ENCODE measurements at regions not wholly inside any gene's neighbourhood (a gene's known extent, or its start where the extent isn't known, plus 50 kb on each side); places are given as distances from the start of the nearest gene placed in this dataset.

DNA sequence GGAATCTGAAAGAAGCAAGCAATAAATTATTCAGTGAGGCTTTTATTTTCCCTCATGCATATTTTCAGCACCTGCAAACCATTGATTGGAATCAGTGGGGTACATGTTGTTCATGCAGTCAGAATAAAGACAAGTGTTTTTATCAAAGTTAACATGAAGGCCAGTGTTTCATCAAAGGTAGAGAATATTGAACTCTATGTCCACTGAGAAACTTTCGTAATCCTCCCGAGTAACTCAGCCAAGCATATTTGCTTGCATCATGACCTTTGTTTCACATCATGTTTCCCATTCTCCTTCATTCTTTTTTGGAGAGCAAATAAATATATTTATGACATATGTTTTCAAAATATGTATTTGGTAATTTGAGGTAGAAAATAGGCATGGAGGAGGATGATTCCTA lies 663.1 kb downstream of the SH2D4B start:
- TF ChIP-seq ZFP30 (CRISPR knock-in tag; IDR thresholded peaks at IDR 0.05), result no peak
- TF ChIP-seq, protein P1, sequence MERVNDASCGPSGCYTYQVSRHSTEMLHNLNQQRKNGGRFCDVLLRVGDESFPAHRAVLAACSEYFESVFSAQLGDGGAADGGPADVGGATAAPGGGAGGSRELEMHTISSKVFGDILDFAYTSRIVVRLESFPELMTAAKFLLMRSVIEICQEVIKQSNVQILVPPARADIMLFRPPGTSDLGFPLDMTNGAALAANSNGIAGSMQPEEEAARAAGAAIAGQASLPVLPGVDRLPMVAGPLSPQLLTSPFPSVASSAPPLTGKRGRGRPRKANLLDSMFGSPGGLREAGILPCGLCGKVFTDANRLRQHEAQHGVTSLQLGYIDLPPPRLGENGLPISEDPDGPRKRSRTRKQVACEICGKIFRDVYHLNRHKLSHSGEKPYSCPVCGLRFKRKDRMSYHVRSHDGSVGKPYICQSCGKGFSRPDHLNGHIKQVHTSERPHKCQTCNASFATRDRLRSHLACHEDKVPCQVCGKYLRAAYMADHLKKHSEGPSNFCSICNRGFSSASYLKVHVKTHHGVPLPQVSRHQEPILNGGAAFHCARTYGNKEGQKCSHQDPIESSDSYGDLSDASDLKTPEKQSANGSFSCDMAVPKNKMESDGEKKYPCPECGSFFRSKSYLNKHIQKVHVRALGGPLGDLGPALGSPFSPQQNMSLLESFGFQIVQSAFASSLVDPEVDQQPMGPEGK (CRISPR knock-in tag; IDR thresholded peaks at IDR 0.05; ENCODE audit: borderline replicate concordance), result no peak
- TF ChIP-seq, protein P2, sequence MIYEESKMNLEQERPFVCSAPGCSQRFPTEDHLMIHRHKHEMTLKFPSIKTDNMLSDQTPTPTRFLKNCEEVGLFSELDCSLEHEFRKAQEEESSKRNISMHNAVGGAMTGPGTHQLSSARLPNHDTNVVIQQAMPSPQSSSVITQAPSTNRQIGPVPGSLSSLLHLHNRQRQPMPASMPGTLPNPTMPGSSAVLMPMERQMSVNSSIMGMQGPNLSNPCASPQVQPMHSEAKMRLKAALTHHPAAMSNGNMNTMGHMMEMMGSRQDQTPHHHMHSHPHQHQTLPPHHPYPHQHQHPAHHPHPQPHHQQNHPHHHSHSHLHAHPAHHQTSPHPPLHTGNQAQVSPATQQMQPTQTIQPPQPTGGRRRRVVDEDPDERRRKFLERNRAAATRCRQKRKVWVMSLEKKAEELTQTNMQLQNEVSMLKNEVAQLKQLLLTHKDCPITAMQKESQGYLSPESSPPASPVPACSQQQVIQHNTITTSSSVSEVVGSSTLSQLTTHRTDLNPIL (CRISPR knock-in tag; IDR thresholded peaks at IDR 0.05; ENCODE audit: low read depth), result no peak
- no peak for TF ChIP-seq CSDC2 (CRISPR knock-in tag; IDR thresholded peaks at IDR 0.05)
- TF ChIP-seq, protein P3, sequence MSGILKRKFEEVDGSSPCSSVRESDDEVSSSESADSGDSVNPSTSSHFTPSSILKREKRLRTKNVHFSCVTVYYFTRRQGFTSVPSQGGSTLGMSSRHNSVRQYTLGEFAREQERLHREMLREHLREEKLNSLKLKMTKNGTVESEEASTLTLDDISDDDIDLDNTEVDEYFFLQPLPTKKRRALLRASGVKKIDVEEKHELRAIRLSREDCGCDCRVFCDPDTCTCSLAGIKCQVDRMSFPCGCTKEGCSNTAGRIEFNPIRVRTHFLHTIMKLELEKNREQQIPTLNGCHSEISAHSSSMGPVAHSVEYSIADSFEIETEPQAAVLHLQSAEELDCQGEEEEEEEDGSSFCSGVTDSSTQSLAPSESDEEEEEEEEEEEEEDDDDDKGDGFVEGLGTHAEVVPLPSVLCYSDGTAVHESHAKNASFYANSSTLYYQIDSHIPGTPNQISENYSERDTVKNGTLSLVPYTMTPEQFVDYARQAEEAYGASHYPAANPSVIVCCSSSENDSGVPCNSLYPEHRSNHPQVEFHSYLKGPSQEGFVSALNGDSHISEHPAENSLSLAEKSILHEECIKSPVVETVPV (CRISPR knock-in tag; IDR thresholded peaks at IDR 0.05), result no peak
- TF ChIP-seq, protein P4, sequence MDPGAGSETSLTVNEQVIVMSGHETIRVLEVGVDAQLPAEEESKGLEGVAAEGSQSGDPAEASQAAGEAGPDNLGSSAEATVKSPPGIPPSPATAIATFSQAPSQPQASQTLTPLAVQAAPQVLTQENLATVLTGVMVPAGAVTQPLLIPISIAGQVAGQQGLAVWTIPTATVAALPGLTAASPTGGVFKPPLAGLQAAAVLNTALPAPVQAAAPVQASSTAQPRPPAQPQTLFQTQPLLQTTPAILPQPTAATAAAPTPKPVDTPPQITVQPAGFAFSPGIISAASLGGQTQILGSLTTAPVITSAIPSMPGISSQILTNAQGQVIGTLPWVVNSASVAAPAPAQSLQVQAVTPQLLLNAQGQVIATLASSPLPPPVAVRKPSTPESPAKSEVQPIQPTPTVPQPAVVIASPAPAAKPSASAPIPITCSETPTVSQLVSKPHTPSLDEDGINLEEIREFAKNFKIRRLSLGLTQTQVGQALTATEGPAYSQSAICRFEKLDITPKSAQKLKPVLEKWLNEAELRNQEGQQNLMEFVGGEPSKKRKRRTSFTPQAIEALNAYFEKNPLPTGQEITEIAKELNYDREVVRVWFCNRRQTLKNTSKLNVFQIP (CRISPR knock-in tag; IDR thresholded peaks at IDR 0.05; ENCODE audit: borderline replicate concordance, low read depth), result no peak
- no peak for TF ChIP-seq ZNF8 (CRISPR knock-in tag; IDR thresholded peaks at IDR 0.05)
